IMR-90 (cell line): ENCODE measurements at regions not wholly inside any gene's neighbourhood (a gene's known extent, or its start where the extent isn't known, plus 50 kb on each side); places are given as distances from the start of the nearest gene placed in this dataset.

ENCODE experiments used
- ATAC-seq: fragments of 200-7000 bp; cut with Tn5 transposase; 2 replicates; pipeline ENCODE4 v1.9.1; 2020; ENCODE audit warnings: low read depth, mild to moderate bottlenecking, moderate library complexity
- BruUV-seq: library from RNA; stranded (reverse); fragments of 400-500 nt; replicated peaks from 2 replicates; lab custom pipeline; 2021; lab: Mats Ljungman, UMichigan
- CTCF ChIA-PET: fragments of 300-600 bp; formaldehyde crosslinking; extraction: SDS; loops from one replicate; lab custom pipeline; 2021; ENCODE audit warnings: antibody characterized with exemption; lab: Yijun Ruan, JAX
- POLR2A ChIA-PET: fragments of 300-600 bp; sonication (Branson Sonifier 250); formaldehyde crosslinking; loops from one replicate; lab custom pipeline; 2022; ENCODE audit warnings: antibody characterized with exemption; ENCODE audit not compliant: unreplicated experiment; lab: Charles Lee
- DNase-seq: peaks from one replicate; pipeline ENCODE4 v3.0.0; 2013
- H2AFZ ChIP-seq: replicated peaks from 2 replicates; pipeline ENCODE3; 2013; ENCODE audit warnings: low read length, mild to moderate bottlenecking; ENCODE audit not compliant: poor library complexity
- H2AK5ac ChIP-seq: 2 replicates; pipeline ENCODE4 v1.6.1; 2013; ENCODE audit warnings: low read depth, low read length, inconsistent platforms
- H2AK9ac ChIP-seq: replicated peaks from 2 replicates; pipeline ENCODE3; 2013; ENCODE audit warnings: mild to moderate bottlenecking, low read depth, low read length, moderate library complexity; ENCODE audit not compliant: poor library complexity
- H2BK120ac ChIP-seq: 2 replicates; pipeline ENCODE4 v1.6.1; 2013; ENCODE audit warnings: low read depth, low read length, inconsistent platforms
- H2BK15ac ChIP-seq: 3 replicates; pipeline ENCODE4 v1.6.1; 2013; ENCODE audit warnings: low read depth, low read length, inconsistent platforms
- H2BK20ac ChIP-seq: 2 replicates; pipeline ENCODE4 v1.6.1; 2013; ENCODE audit warnings: low read depth, mild to moderate bottlenecking, inconsistent platforms, low read length, moderate library complexity
- H2BK5ac ChIP-seq: 2 replicates; pipeline ENCODE4 v1.6.1; 2013; ENCODE audit warnings: mild to moderate bottlenecking, low read depth, low read length, inconsistent platforms; ENCODE audit not compliant: poor library complexity, severe bottlenecking
- H3K14ac ChIP-seq: replicated peaks from 2 replicates; pipeline ENCODE4 v1.6.1; 2013; ENCODE audit warnings: low read depth, low read length, inconsistent platforms
- H3K18ac ChIP-seq: 2 replicates; pipeline ENCODE4 v1.6.1; 2013; ENCODE audit warnings: low read depth, low read length, control low read depth
- H3K23ac ChIP-seq: 2 replicates; pipeline ENCODE4 v1.6.1; 2013; ENCODE audit warnings: low read depth, low read length, inconsistent platforms
- H3K27ac ChIP-seq: 2 replicates; pipeline ENCODE4 v1.5.1; 2013; ENCODE audit warnings: mild to moderate bottlenecking, control low read depth, low read length; ENCODE audit not compliant: insufficient read depth
- H3K27me3 ChIP-seq: 2 replicates; pipeline ENCODE4 v1.6.1; 2013; ENCODE audit warnings: low read length; ENCODE audit not compliant: control insufficient read depth, insufficient read depth
- H3K36me3 ChIP-seq: 2 replicates; pipeline ENCODE4 v1.6.1; 2013; ENCODE audit warnings: low read length, mixed read lengths; ENCODE audit not compliant: control insufficient read depth, insufficient read depth
- H3K4ac ChIP-seq: 2 replicates; pipeline ENCODE4 v1.6.1; 2013; ENCODE audit warnings: low read depth, low read length, inconsistent platforms
- H3K4me1 ChIP-seq: 2 replicates; pipeline ENCODE4 v1.6.1; 2013; ENCODE audit warnings: low read length, mixed read lengths; ENCODE audit not compliant: control insufficient read depth, insufficient read depth
- H3K4me2 ChIP-seq: 2 replicates; pipeline ENCODE4 v1.6.1; 2013; ENCODE audit warnings: low read depth, mild to moderate bottlenecking, control low read depth, low read length, moderate library complexity
- H3K4me3 ChIP-seq: 2 replicates; pipeline ENCODE4 v1.5.1; 2013; ENCODE audit warnings: low read depth, mild to moderate bottlenecking, control low read depth, low read length, moderate library complexity; ENCODE audit not compliant: insufficient read depth
- H3K56ac ChIP-seq: 2 replicates; pipeline ENCODE4 v1.6.1; 2013; ENCODE audit warnings: low read length, inconsistent platforms; ENCODE audit not compliant: insufficient read depth; ENCODE audit errors: extremely low read depth
- H3K79me1 ChIP-seq, 2 experiments: 2 replicates each; pipeline ENCODE4 v1.6.1; 2013; ENCODE audit warnings: low read length in 2 of 2, inconsistent platforms in 1 of 2, low read depth in 1 of 2
- H3K9ac ChIP-seq: 2 replicates; pipeline ENCODE4 v1.6.1; 2013; ENCODE audit warnings: low read depth, low read length, control low read depth
- H3K9me1 ChIP-seq: 2 replicates; pipeline ENCODE4 v1.6.1; 2013; ENCODE audit warnings: low read length, inconsistent platforms; ENCODE audit not compliant: insufficient read depth
- H3K9me3 ChIP-seq: 2 replicates; pipeline ENCODE4 v1.6.1; 2013; ENCODE audit warnings: low read length; ENCODE audit not compliant: control insufficient read depth, insufficient read depth
- H4K20me1 ChIP-seq: 2 replicates; pipeline ENCODE4 v1.6.1; 2013; ENCODE audit warnings: low read length, inconsistent platforms; ENCODE audit not compliant: insufficient read depth
- H4K5ac ChIP-seq: 2 replicates; pipeline ENCODE4 v1.6.1; 2013; ENCODE audit warnings: mild to moderate bottlenecking, low read depth, low read length, control low read depth
- H4K8ac ChIP-seq, 2 experiments: 2 replicates each; pipeline ENCODE4 v1.6.1; 2013; ENCODE audit warnings: low read depth in 2 of 2, low read length in 2 of 2, control low read depth in 1 of 2, inconsistent platforms in 1 of 2
- H4K91ac ChIP-seq: 2 replicates; pipeline ENCODE4 v1.6.1; 2013; ENCODE audit warnings: low read depth, low read length, inconsistent platforms; ENCODE audit not compliant: insufficient read depth
- BHLHE40 ChIP-seq: fragments of 150-350 bp; IDR thresholded peaks from 2 replicates; pipeline ENCODE4 v1.6.1; 2016; ENCODE audit warnings: mild to moderate bottlenecking, low read depth, low read length
- CEBPB ChIP-seq: IDR thresholded peaks from 2 replicates; pipeline ENCODE4 v1.6.1; 2012; ENCODE audit warnings: low read depth, low read length, improper control_type of control experiment
- CHD1 ChIP-seq: IDR thresholded peaks from 2 replicates; pipeline ENCODE4 v1.6.1; 2012; ENCODE audit warnings: low read depth, low read length, improper control_type of control experiment
- ELK1 ChIP-seq: fragments of 150-350 bp; IDR thresholded peaks from 2 replicates; pipeline ENCODE4 v1.6.1; 2016; ENCODE audit warnings: low read depth, mild to moderate bottlenecking, low read length, moderate library complexity, borderline replicate concordance
- FOS ChIP-seq: fragments of 150-350 bp; IDR thresholded peaks from 2 replicates; pipeline ENCODE4 v1.6.1; 2016; ENCODE audit warnings: low read depth, low read length
- MAFK ChIP-seq: IDR thresholded peaks from 2 replicates; pipeline ENCODE4 v1.6.1; 2012; ENCODE audit warnings: low read depth, low read length, improper control_type of control experiment
- MAZ ChIP-seq: IDR thresholded peaks from 2 replicates; pipeline ENCODE4 v1.6.1; 2012; ENCODE audit warnings: low read depth, mild to moderate bottlenecking, low read length, improper control_type of control experiment, moderate library complexity, borderline replicate concordance
- MXI1 ChIP-seq: IDR thresholded peaks from 2 replicates; pipeline ENCODE4 v1.6.1; 2012; ENCODE audit warnings: low read depth, mild to moderate bottlenecking, low read length, moderate library complexity, borderline replicate concordance
- NFE2L2 ChIP-seq: fragments of 150-350 bp; IDR thresholded peaks from 2 replicates; pipeline ENCODE4 v1.6.1; 2016; ENCODE audit warnings: low read depth, mild to moderate bottlenecking, low read length
- POLR2A ChIP-seq: IDR thresholded peaks from 2 replicates; pipeline ENCODE4 v1.6.1; 2012; ENCODE audit warnings: mild to moderate bottlenecking, low read depth, low read length
- RAD21 ChIP-seq: IDR thresholded peaks from 2 replicates; pipeline ENCODE4 v1.6.1; 2012; ENCODE audit warnings: low read length, improper control_type of control experiment
- RCOR1 ChIP-seq: IDR thresholded peaks from 2 replicates; pipeline ENCODE4 v1.6.1; 2012; ENCODE audit warnings: mild to moderate bottlenecking, low read length, improper control_type of control experiment; ENCODE audit not compliant: insufficient replicate concordance
- RFX5 ChIP-seq: IDR thresholded peaks from 2 replicates; pipeline ENCODE4 v1.8.0; 2012; ENCODE audit warnings: low read depth, mild to moderate bottlenecking, low read length, moderate library complexity
- SMC3 ChIP-seq: fragments of 150-350 bp; IDR thresholded peaks from 2 replicates; pipeline ENCODE4 v1.6.1; 2016; ENCODE audit warnings: low read depth, mild to moderate bottlenecking, antibody characterized with exemption, low read length, moderate library complexity
- USF2 ChIP-seq: fragments of 150-350 bp; IDR thresholded peaks from 2 replicates; pipeline ENCODE4 v1.6.1; 2017; ENCODE audit warnings: mild to moderate bottlenecking, antibody characterized with exemption, low read length, low read depth
- WGBS, 2 experiments: methylation state at CpG; one replicate each; pipeline versions ENCODE4 v1.1.5 to v1.1.7; 2013; ENCODE audit warnings: missing lambda C conversion rate in 2 of 2; ENCODE audit not compliant: insufficient read length in 1 of 2; ENCODE audit errors: extremely low coverage in 2 of 2; 5-methylcytosine and 5-hydroxymethylcytosine counted together
- dilution Hi-C: fragments of 300-500 bp; cut with HindIII; formaldehyde crosslinking; loops from one replicate; pipeline ENCODE4 v1.14.3; 2018; ENCODE audit warnings: low sequenced_read_pairs; ENCODE audit not compliant: unreplicated experiment
- in situ Hi-C: fragments of 300-500 bp; cut with MboI; formaldehyde crosslinking; loops from 3 replicates; pipeline ENCODE4 v1.14.3; 2019; ENCODE audit warnings: low sequenced_read_pairs, inconsistent platforms, mixed read lengths
- intact Hi-C: fragments of 100-400 bp; cut with micrococcal nuclease; formaldehyde crosslinking; loops from 2 replicates; pipeline ENCODE4 v1.10.0; 2022
- TF ChIP-seq, protein P1 (sequence below): conservative IDR thresholded peaks from 2 replicates; pipeline ENCODE4 v1.5.1; 2012; ENCODE audit warnings: mild to moderate bottlenecking, low read depth, low read length, improper control_type of control experiment

- no peaks in the 10 kb centered on the region for H3K27me3 ChIP-seq
- no peak overlapping the region for H2BK5ac ChIP-seq
- H2BK15ac ChIP-seq, result no peak overlapping the region
- H2AK5ac ChIP-seq, result no peak overlapping the region
- dilution Hi-C loops, result no loop called here
- no peak overlapping the region for H3K23ac ChIP-seq
- H3K36me3 ChIP-seq, result no peaks in the 10 kb centered on the region
- no peak for DNase-seq
- no TSS peak for BruUV-seq
- no peak overlapping the region for H3K27ac ChIP-seq
- intact Hi-C loops, result no loop called here
- no peak for ATAC-seq
- in situ Hi-C loops, result no loop called here
- no peak overlapping the region for H3K18ac ChIP-seq
- no peaks in the 10 kb centered on the region for H3K9me1 ChIP-seq
- H4K5ac ChIP-seq, result no peak overlapping the region
- no peak overlapping the region for H3K56ac ChIP-seq
- H2BK120ac ChIP-seq, result no peak overlapping the region
- no CpG with 5 or more reads among the region's 7 CpGs for WGBS, 2 experiments
- no peak overlapping the region for H4K91ac ChIP-seq
- no peak overlapping the region for H3K4me3 ChIP-seq
- no peaks in the 10 kb centered on the region for H3K4me1 ChIP-seq
- H3K4me2 ChIP-seq, result no peak overlapping the region
- H3K14ac ChIP-seq, result no peak overlapping the region
- no peak overlapping the region for H2AFZ ChIP-seq
- CTCF ChIA-PET, result no interaction called here
- no peak overlapping the region for H4K8ac ChIP-seq
- no peak overlapping the region for H3K4ac ChIP-seq
- no peaks in the 10 kb centered on the region for H4K20me1 ChIP-seq
- H2AK9ac ChIP-seq, result no peak overlapping the region
- H3K79me1 ChIP-seq, result no peaks in the 10 kb centered on the region
- H3K9ac ChIP-seq, result no peak overlapping the region
- H3K9me3 ChIP-seq, result peaks cover 15% of the 10 kb centered on the region
- POLR2A ChIA-PET, result no interaction called here
- TF ChIP-seq ELK1 (no peak), MXI1 (no peak), SMC3 (no peak), POLR2A (no peak), CEBPB (no peak), FOS (no peak), RAD21 (no peak), NFE2L2 (no peak), CHD1 (no peak), USF2 (no peak), RFX5 (no peak), MAFK (no peak), MAZ (no peak), RCOR1 (no peak), BHLHE40 (no peak)
- TF ChIP-seq, protein P1, sequence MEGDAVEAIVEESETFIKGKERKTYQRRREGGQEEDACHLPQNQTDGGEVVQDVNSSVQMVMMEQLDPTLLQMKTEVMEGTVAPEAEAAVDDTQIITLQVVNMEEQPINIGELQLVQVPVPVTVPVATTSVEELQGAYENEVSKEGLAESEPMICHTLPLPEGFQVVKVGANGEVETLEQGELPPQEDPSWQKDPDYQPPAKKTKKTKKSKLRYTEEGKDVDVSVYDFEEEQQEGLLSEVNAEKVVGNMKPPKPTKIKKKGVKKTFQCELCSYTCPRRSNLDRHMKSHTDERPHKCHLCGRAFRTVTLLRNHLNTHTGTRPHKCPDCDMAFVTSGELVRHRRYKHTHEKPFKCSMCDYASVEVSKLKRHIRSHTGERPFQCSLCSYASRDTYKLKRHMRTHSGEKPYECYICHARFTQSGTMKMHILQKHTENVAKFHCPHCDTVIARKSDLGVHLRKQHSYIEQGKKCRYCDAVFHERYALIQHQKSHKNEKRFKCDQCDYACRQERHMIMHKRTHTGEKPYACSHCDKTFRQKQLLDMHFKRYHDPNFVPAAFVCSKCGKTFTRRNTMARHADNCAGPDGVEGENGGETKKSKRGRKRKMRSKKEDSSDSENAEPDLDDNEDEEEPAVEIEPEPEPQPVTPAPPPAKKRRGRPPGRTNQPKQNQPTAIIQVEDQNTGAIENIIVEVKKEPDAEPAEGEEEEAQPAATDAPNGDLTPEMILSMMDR, result no peak
- no peak overlapping the region for H2BK20ac ChIP-seq
Observed at GRCh38 chr1:239297910-239298309, 88.5 kb upstream of the CHRM3 start.
